ENCODE measurements at regions not wholly inside any gene's neighbourhood (a gene's known extent, or its start where the extent isn't known, plus 50 kb on each side); places are given as distances from the start of the nearest gene placed in this dataset.

- DNase-seq: no peak
Observed at GRCh38 chr4:23235628-23236390, 543.1 kb downstream of the GBA3 start.

- DNase-seq: no peak
Observed at GRCh38 chr4:23234716-23235115, 542.0 kb downstream of the GBA3 start.

GRCh38 chr4:23234018-23234417, 541.3 kb downstream of the GBA3 start:
- DNase-seq: no peak

GRCh38 chr4:23233596-23233995, 540.9 kb downstream of the GBA3 start:
- DNase-seq: no peak

- no peak for DNase-seq
Observed at GRCh38 chr4:23232987-23233386, 540.2 kb downstream of the GBA3 start.

GRCh38 chr4:23225564-23225963, 532.8 kb downstream of the GBA3 start:
- DNase-seq: no peak

GRCh38 chr4:23224684-23225420, 532.1 kb downstream of the GBA3 start:
- DNase-seq: no peak

GRCh38 chr4:23220911-23221310, 528.2 kb downstream of the GBA3 start:
- DNase-seq: no peak

- DNase-seq: no peak
Observed at GRCh38 chr4:23219779-23220408, 527.2 kb downstream of the GBA3 start.

GRCh38 chr4:23213198-23213597, 520.5 kb downstream of the GBA3 start:
- no peak for DNase-seq

GRCh38 chr4:23212558-23212957, 519.8 kb downstream of the GBA3 start:
- no peak for DNase-seq

GRCh38 chr4:23207059-23207458, 514.3 kb downstream of the GBA3 start:
- DNase-seq: no peak

GRCh38 chr4:23202712-23203247, 510.0 kb downstream of the GBA3 start:
- no peak for DNase-seq

GRCh38 chr4:23194751-23195150, 502.0 kb downstream of the GBA3 start:
- DNase-seq: no peak

- DNase-seq: no peak
Observed at GRCh38 chr4:23174179-23174578, 481.4 kb downstream of the GBA3 start.

- no peak for DNase-seq
Observed at GRCh38 chr4:23171976-23172375, 479.2 kb downstream of the GBA3 start.

GRCh38 chr4:23169608-23170311, 477.0 kb downstream of the GBA3 start:
- DNase-seq: no peak

- no peak for DNase-seq
Observed at GRCh38 chr4:23166919-23167318, 474.2 kb downstream of the GBA3 start.

- no peak for DNase-seq
Observed at GRCh38 chr4:23166407-23166806, 473.7 kb downstream of the GBA3 start.

GRCh38 chr4:23165669-23166068, 472.9 kb downstream of the GBA3 start:
- DNase-seq: no peak

- DNase-seq: no peak
Observed at GRCh38 chr4:23163647-23164436, 471.1 kb downstream of the GBA3 start.

GRCh38 chr4:23162275-23162674, 469.5 kb downstream of the GBA3 start:
- no peak for DNase-seq
